HCEC 1CT (cell line): ENCODE measurements at regions not wholly inside any gene's neighbourhood (a gene's known extent, or its start where the extent isn't known, plus 50 kb on each side); places are given as distances from the start of the nearest gene placed in this dataset.
"Not testable (repeated sequence)": the region's sequence is repeated elsewhere in the genome, so short reads cannot be mapped to it uniquely, and the experiment has no call there.

ENCODE experiments used
- DNase-seq: peaks from one replicate; pipeline ENCODE4 v3.0.0-alpha.2; 2017

DNA sequence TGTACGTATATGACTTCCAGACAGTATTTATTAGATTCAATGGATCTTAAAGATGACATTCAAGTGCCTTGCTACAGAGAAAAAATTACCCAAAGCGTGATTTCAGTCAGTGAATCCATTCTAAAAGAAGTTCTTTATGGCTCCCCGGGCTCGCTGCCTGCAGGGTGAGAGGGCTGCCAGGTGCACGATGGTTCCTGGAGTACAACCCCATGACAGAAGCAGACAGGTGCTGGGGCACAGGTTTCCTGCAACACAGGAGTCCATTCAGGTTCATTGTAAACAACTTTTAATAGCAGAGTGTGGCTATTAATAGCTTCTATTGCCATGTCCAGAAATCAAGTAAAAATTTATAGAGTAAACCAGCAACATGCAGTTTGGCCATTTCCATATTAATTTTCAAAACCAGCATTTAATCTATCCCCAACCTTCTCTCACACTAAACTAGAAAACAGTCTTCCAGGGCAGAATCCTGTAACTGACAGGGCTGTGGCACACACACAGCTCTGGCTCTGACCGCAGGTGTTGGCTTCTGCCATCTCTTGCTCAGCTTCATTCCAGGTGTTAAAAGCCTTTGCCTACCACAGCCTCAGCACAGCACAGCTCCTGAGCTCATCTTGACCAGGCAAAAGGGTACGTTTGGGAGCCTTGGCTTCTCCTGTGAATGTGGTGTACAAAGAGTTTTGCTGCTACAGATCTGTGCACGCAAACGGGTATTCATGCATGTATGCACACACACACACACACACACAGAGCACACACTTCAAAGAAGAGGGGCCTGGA is 185.9 kb downstream of the MEX3B start:
- no peak for DNase-seq

DNA sequence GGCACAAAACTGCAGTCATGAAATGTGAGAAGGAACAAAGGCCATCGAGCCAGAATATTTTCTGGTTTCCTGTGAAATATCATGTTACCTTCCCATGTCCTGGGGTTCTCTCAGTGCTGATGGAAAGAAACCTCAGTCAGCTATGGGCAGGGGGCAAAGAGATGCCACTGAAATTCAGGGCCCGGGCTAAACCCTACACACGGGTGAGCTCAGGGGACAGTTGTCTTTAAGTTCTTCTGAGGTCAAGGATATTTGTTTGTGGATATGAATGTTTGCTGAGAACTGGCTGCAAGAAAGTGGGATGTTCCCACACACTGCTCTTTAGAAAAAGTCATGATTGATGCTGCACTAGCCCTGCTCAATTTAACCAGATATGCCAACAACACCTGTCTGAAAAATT is 187.2 kb downstream of the MEX3B start:
- no peak for DNase-seq

DNA sequence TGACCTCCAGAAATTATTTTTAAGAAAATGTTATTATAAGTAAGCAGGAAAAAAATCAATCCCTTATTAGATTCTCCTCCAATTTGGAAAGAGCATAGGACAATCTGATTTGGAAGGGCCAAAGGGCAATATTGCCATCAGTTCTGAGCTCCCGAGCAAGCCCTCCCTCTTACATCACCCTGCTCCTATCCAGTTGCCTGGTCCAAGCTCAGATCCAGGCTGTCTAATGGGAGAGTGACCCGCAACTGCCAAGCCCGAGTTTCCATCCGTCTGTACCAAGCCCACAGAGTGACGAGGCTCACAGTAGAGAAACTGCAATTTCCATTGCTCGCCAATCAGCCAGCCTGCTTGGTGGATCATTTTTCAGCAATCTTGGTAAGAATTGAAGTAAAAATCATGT is 187.7 kb downstream of the MEX3B start:
- DNase-seq, result no peak

DNA sequence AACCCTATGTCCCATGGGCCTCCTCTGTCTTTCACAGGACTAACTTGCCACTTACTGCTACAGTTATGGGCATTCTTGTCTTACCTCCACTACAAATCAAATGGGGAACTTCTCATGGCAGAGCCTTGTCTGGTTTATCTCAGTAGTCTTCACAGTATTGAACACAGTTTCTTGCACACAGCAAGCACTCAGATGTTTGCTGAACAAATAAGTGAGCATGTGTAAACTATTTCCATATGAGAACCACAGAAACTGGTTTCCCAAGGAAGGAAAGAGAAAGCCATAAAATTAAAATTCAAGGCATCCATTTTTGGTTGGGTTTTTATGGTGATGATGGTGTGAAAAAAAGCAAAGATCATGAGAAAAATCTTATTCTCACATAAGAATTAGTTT is 189.2 kb downstream of the MEX3B start:
- no peak for DNase-seq

DNA sequence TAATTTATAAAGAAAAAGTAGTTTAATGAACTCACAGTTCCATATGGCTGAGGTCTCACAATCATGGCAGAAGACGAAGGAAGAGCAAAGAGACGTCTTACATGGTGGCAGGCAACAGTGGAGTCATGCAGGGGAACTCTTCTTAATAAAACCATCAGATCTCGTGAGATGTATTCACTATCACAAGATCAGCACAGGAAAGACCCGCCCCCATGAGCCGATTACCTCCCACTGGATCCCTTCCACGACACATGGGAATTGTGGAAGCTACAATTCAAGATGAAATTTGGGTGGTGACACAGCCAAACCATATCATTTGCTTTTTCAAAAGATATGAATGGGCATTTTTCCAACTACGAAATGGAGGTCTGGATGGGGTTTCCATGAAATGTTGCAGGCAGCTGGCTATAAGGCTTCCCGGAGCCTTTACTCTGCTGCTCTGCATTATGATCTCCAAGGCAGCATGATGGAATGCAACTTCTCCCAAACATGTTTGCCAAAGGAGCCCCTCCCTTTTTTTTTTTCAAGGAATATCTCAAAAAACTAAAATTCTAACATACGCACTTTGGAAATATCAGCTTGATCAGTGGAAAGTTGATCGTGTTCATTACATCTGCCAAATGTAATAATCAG is 189.7 kb downstream of the MEX3B start:
- DNase-seq, result no peak

DNA sequence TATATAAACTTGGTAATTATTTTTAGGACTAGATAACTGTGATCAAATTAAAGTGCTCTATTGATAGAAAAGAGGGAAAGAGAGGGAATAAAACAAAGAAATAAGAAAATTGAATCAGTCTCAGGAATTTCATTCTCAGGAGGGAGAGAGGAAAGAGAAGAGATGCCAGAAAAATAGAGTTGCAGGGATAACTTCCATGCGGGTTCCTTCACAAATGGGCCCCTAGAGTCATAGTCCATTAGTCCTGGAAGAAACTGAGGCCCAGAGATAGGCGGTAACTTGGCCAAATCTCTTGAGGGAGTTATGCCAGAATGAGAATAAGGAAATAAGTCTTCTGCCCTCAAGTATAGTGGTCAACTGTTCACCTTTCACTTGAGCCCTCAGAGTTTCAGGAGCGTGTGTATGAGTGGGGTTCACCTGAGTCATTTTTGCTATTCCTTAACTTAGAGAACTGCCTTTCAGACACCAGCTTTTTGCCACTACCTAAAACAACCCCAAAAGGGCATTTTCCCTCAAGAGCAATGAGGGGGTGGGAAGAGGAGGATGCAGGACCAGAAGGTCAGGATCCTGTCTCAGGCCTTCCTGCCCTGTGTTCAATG is 192.6 kb downstream of the MEX3B start:
- DNase-seq, result no peak

DNA sequence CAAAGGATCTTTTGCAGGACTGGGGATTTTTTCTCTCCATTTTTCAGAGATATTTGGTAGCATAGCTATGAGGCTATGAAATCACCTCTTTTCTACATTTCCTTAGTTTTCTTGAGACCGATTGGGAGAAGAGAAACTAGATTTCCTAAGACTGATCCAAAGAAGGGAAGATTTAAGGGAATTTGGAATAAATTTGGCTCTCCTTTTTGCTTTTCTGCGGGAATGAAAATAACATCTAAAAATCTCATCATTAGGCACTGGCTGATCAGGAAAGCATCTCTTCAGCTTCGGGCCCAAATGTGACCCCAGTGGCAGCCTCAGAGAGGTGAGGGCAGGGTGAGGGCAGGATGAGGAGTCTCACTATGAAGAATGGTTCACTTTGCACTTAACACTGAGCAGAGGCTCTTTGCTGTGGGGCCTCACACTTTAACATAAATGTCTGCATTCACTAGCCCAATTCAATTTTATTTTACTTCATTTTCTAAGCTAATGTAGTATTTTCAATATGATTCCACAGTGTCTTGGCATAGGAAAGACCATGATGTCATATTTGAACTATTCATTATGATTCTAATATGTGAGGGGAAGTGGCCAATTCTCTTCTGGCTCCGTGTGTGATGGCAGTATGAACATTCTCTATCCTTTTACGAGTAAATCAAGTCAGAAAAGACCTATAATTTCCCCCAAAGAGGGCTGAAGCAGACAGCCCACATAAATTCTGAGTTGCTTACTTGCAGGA is 193.2 kb downstream of the MEX3B start:
- DNase-seq, result no peak

DNA sequence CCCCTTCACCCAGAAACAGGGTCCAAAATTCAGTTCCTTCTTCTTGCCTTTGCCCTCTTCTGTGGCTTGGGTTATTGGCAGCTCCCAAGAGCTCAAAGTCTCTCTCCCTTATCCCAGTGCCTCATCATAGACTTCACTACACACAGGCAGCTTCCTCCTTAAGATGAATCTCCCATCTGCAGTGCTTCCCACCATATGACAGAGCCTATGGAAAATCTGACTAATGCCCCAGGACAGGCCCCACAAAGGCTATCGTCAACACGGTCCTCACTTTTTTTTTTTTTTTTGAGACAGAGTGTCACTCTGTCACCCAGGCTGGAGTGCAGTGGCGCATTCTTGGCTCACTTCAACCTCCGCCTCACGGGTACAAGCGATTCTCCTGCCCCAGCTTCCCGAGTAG is 194.1 kb downstream of the MEX3B start:
- no peak for DNase-seq

DNA sequence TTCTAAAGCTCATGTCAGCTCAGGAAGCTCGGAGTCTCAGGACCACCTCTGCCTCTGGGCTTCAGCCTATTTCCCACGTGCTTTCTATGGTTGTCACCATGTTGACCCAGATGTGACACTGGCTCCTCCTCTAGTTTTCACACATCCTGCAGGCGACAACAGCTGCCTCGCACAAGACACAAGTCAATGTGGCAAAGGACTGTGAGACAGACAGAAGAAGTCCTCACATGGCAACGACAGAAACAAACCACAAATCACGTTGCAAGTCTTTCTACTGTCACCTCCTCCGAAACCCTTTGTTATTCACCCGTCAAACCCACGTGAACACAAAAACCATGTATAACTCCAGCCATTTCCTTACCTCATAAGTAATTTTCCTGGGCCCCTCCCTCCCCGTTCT is 194.5 kb downstream of the MEX3B start:
- DNase-seq, result no peak

DNA sequence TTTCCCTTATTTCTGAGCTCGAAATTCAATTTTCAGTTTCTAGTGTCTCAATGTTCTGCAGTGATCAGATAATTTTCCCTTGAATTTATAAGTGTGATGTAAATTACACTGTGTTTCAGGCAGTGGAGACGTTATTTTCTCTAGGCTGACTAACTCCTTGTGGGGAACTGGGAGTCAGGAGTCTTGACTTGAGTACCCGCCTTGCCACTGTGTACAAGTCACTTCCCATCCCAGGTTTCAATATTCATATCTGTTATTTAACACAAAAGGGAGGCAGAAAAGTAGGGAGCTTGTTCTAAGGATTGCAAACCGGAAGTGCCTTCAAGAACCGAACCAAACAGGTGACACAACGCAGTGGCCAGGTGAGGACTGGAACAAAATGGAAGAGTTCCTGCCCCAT is 196.5 kb downstream of the MEX3B start:
- DNase-seq, result no peak

DNA sequence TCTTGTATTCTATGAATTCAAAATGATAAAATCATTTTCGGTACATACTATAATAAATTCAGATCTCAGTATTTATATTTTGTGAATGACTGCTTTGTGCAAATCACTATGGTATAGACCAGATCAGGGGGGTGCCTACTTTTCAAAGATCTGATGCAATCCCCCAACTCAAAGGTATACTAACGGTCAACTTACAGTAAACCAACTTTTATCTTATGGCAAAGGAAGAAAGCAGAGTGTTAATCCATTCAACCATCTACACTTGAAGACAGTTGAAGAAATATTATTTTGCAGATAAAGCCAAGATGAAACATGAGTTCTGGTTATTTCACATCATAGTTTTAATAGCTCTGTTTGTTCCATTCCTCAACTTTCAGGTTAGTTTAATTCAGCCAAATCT is 197.1 kb downstream of the MEX3B start:
- no peak for DNase-seq

DNA sequence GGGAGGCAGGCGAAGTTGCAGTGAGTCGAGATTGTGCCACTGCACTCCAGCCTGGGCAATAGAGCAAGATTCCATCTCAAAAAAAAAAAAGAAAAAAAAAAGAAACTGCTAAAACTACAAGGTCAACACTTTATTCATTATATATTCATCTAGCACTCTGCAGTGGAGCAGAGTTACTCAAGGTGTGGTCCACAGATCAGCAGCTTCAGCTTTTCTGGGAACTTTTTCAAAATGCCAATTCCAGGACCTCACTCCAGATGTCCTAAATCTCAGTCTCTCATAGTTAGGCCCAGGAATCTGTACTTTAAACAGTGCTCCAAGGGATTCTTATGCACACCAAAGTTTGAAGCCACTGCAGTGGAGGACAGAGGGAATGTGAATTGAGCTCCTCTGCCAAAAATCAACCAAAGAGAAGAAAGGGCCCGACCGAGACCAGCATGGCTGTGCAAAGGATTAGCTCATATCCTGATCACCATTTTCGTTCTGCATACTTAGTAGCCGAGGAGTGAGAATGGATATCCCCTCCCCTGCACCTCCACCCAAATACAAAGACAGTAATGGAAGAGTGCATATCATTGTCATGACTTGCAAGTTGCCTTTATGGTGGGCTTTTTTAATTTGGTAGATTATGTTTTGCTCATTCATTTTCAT is 201.9 kb downstream of the MEX3B start:
- no peak for DNase-seq

DNA sequence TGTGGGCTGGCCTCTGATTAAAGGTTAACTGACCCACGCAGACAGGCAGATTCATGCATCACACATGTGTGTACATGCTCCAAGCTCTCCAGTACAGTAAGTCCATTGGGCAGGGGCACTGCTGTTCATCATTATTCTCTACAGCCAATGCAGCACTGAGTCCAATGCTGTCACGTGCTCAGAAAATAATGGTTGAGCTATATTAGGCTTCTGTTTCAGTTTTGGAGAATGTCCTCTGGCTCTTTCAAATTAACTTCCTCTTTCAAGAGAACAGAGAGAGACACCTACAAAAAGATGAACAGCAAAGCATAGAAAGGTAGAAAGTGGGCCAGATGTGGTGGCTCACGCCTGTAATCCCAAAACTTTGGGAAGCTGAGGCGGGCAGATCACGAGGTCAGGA is 202.6 kb downstream of the MEX3B start:
- DNase-seq, result no peak

DNA sequence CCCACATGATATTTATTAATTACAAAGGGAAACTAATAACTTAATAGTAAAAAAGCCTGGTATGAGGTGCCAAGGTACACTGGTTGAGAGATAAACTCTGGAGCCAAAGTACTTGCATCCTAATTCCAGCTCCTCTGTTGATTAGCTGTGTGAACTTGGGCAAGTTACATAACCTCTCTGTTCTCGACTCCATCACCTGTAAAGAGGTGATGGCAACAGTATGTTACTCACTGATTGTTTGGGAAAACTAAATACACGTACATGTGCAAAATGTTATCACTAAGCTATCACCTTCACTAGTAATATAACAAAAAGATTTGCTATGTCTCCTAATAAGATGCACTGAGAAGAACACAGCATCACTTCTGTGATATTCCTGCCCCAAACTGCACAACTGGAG is 206.4 kb downstream of the MEX3B start:
- DNase-seq, result no peak

DNA sequence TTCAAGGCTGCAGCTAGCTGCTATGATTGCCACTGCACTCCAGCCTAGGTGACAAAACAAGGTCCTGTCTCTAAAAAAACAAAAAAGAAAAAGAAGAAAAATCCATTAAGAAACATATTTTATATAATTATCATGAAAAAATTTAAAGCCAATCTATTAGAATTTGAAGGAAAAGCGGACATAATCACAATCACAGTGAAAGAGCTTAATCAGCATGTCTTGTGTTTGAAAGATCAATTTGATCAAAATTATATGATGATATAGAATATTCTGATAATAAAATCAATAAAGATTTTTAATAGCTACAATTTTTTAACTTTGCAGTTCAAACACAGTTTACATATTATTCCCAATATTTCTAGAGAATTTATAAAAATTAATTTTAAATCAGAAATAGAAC is 210.1 kb downstream of the MEX3B start:
- no peak for DNase-seq

DNA sequence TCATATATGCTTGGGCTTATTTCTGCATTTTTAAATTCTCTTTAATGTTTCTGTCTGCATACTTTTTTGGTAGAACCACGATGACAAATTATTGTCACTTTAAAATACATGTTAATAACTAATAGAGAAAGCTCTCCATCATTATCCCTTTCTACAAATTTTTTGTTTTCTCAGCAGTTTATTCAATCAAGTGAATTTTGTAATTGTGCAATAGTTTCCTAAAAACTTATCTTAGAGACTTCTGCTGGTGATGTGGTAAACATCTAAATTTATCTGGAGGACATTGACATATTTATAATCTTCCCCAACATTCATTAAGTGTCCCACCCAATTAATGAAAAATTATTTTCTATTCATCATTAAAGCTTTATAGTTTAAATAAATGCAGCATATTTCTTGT is 215.3 kb downstream of the MEX3B start:
- no peak for DNase-seq

DNA sequence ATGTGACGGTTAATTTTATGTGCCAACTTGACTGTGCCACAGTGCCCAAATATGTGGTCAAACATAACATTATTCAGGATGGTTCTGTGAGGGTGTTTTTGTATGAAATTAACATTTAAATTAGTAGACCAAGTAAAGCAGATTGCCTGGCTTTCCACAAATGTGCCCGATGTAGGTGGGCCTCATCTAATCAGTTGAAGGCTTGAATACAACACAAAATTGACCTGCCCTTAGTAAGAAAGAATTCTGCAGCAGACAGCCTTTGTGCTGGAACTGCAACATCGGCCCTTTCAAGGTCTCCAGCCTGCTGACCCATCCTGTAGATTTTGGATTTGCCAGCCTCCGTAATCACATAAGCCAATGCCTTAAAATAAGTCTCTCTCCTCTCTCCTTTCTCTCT is 215.9 kb downstream of the MEX3B start:
- DNase-seq, result no peak

DNA sequence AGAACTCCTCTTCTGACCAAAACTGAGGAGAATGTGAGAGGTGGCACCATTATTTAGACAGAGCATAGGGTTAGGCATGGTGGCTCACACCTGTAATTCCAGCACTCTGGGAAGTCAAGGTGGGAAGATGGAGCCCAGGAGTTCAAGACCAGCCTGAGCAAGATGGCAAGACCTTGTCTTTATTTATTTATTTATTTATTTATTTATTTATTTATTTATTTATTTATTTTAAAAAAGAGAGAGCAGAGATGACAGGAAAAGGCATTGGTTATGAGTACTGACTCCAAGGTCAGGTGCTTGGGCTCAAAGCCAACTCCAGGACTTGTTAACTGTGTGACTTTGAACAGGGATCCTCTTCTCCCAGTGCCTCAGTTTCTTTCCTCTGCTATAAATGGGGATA is 217.7 kb downstream of the MEX3B start:
- DNase-seq, result no peak

DNA sequence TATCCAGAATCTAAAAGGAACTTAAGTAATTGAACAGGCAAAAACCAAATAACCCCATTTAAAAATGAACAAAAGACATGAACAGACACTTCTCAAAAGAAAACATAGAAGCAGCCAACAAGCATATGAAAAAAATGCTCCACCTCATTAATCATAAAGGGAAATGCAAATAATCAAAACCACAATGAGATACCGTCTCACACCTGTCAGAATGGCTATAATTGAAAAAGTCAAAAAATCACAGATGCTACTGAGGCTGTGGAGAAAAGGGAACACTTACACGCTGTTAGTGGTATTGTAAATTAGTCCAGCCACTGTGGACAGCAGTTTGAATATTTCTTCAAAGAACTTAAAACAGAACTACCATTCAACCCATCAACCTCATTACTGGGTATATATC is 220.7 kb downstream of the MEX3B start:
- DNase-seq, result no peak

DNA sequence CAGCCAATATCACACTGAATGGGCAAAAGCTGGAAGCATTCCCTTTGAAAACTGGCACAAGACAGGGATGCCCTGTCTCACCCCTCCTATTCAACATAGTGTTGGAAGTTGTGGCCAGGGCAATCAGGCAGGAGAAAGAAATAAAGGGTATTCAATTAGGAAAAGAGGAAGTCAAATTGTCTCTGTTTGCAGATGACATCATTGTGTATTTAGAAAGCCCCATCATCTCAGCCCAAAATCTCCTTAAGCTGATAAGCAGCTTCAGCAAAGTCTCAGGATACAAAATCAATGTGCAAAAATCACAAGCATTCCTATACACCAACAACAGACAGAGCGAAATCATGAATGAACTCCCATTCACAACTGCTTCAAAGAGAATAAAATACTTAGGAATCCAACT is 223.2 kb downstream of the MEX3B start:
- DNase-seq, result not testable (repeated sequence)

DNA sequence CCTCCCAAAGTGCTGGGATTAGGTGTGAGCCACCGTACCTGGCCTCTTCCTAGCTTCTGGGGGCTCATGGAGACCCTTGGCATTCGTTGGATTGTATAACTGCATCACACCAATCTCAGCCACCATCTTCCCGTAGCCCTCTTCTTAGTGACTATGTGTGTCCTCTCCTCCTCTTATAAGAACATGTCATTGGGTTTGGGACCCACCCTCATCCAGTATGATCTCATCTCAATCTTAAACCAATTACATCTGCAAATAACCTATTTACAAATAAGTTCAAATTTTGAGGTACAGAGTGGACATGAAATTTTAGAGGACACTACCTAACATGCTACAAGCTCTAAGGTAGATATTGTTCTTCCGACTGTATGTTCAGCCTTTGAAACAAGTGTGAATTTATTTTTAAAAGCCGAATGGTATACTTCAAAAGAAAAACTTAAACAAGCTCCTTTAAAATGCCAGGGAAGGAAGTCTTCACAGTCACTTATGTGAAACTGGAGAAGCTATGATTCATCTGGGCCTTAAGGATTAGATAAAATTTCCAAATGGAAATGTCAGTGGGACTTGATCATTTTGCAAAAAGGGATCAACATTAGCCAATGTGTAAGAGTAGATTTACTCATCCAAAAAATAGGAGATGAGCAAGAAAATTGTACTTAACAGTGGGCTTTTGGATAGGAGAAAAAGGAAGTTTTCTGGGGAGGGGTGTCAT is 225.7 kb downstream of the MEX3B start:
- DNase-seq, result no peak

DNA sequence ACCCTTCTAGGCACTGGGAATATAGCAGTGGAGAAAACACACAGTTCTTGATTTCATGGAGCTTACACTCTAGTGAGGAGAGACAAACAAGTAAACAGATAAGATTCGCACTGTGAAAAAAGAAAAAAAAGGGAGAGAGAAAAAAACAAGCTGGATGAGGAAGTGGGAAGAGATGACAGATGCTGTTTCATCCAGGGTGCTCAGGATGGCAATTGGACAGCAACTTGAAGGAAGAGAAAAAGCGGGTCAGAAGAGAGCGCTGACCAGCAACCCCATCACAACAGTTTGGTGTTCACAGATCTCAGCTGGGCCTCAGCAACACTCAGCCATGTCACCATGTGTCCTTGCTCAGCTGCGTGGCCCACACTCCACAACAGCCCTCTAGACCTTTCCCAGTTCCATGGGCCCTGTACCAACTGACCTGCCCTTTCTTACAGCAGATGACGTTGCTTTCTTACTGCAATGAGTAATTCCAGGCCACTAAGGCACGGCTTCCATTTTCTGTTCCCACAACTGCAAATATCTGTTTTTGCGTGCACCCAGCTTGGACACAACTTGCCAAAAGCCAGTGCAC is 230.8 kb downstream of the MEX3B start:
- no peak for DNase-seq
